Islet of Langerhans (tissue), 1 donor: ENCODE measurements at regions not wholly inside any gene's neighbourhood (a gene's known extent, or its start where the extent isn't known, plus 50 kb on each side); places are given as distances from the start of the nearest gene placed in this dataset.
A peak's percentile ranks its signal among the peaks of the same experiment; 100 is the strongest.

Source experiments
- FAIRE-seq: peaks from one replicate; lab custom pipeline; 2011; peaks lifted over from hg19 to GRCh38; lab: Jason Lieb, UNC

- FAIRE-seq = no peak
These were observed 55.8 kb upstream of the CDH6 start for GRCh38 chr5:31137676-31138075.

- FAIRE-seq = no peak
These were observed 57.9 kb upstream of the CDH6 start for GRCh38 chr5:31135542-31135941.

DNA sequence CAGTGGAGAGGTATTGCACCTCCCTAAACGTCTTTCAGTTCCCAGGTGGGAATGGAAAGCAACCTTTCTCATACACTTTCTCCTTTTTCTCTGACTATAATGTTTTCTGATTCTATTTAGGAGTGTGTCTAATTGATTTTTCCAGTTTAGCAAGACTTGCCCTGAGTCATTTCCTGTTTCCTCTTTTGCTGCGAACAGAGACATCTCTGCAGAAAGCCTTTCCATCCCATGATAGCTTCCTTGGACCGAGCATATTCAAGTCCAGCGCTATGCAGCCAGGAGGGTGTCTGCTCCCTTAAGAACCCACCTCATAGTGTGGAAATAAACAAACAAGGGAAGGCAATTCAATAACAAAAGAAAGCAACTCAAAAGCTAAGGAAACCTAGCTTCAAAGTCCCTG is 60.0 kb upstream of the CDH6 start:
- FAIRE-seq = no peak

DNA sequence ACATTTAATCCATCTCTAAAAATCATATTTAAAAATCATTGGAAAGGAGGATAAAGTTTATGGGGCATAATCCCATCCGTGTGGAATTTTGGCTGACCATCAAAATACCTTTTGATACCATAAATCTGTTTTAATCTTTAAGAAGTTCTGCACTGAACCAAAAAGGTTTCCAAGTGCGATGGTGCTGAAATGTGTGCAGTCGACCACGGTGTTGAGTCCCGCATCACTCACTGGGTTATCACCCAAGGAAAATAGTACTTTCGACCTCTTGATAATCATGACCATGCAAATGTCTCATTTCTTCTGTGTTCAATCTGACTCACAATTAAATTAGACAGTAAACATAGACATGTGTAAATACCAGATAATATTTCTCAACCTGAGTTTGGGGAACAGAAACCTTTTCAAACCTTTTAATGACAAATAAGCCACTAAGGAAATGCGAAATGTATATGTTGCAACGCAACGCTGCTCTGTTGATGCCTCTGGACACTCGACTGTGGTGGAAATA is 62.0 kb upstream of the CDH6 start:
- FAIRE-seq = no peak

DNA sequence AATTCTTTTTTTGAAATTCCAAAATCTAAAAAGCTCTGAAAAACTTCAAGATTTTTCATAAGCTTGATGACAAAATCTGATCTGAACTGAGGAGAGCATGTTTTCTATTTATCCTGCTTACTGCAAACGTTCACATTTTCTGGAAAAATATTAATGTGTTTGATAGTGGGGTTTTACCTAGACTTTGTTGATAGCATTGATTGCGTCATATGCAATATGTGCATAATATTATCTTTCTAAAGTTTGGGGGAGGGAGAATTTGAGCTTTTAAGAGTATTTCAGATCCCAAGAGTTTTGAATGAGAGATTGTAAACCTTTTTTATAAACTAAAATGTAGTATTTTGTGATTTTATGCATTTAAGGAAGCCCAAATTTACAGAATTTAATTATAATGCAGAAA is 62.8 kb upstream of the CDH6 start:
- FAIRE-seq = no peak

- FAIRE-seq = peak; percentile 33
These were observed 68.7 kb upstream of the CDH6 start for GRCh38 chr5:31124651-31125305.

DNA sequence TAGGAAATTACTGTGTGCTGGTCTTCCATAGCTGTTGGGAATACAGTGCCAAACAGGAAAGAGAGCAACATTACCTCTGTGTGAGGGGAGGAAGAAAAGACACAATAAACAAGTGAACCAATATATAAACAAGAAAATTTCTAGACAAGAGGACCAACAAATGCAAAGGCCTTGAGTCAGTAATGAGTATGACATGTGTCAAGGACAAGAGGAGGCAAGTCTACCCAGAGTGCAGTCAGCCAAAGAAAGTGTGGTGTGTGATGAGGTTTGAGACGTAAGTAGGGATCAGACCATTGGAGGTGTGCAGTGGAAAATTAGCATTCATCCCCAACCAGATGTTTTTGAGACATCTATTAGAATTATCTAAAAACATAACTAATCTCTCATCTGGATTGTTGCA is 69.5 kb upstream of the CDH6 start:
- FAIRE-seq = no peak

- no peak for FAIRE-seq
These were observed 70.2 kb upstream of the CDH6 start for GRCh38 chr5:31122998-31123951.

GRCh38 chr5:31121224-31121623 is 72.3 kb upstream of the CDH6 start:
- FAIRE-seq = no peak

- peak; percentile 95 for FAIRE-seq
These were observed 72.9 kb upstream of the CDH6 start for GRCh38 chr5:31120642-31120948.

- FAIRE-seq = no peak
These were observed 73.4 kb upstream of the CDH6 start for GRCh38 chr5:31119938-31120641.

DNA sequence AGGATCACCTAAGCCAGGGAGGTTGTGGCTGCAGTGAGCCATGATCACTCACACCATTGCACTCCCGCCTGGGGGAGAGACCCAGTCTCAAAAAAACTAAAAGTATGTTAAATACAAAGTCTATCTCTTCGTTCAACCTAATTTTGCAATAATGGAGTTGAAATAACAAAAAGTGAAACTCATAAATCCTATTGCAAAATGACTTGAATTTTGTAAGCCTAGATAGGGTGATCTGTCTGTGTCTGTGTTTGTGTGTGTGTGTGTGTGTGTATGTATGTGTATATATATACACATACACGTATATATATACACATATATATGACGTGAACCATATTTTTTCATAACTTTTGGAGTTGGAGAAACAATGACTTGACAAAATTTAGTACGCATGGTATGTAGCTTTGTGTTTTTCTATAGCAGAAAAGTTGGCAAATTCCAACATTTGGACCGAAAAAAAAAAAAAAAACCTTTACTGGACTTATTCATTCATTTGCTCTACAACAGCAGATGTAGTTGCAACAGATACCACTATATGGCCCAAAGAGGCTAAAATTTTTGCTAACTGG is 76.9 kb upstream of the CDH6 start:
- no peak for FAIRE-seq

- no peak for FAIRE-seq
These were observed 78.7 kb upstream of the CDH6 start for GRCh38 chr5:31114817-31115216.

DNA sequence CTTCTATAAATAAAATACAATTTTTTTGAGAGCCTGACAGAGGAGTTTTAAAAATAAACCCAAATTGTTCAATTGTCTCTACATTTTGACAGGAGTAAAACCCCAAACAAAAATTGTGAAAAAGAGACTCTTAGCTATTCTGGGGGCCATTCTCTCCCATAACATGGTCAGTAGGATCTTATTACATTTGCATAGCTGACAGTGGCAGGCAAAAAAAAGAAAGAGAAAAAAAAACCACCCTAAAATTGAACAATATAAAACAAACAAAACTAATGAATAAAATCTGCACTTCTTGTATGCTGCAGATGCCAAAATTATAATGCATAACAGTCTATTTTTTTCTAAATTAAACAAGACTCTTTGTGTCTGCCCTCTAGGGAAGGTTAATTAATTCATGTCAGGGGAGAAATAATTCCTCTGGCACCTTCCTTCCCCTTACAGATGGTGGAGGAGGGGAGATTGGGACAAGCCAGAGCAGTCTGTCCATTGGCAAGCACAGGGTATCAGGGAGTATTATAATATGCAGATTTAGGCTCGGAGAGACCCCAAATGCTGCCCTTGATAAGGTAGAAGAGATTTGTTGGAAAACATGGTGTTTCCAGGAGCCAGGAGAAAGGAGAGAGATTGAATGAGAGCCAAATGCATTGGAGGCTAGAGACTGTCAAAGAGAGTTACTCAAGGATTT is 79.7 kb upstream of the CDH6 start:
- no peak for FAIRE-seq

- no peak for FAIRE-seq
These were observed 80.4 kb upstream of the CDH6 start for GRCh38 chr5:31113101-31113500.

DNA sequence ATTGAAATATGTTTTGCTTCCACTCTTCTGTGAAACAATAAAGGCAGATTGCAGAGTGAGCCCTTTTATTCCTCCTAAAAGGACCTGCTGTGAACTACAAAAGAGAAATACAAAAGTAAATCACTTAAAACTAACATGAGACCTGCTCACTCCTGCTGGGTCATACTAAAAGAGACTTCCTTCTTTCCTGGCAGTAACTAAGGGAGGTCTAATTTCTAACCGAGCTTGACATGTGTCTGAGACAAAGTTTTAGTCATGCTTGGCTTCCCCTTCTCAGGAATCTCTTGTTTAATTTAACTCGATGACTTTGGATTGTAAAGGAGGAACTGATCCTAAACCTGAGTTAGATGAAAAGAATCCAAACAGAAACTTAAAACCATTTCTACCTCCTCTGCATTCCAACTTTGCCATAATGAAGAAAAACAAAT is 86.4 kb upstream of the CDH6 start:
- FAIRE-seq = no peak

GRCh38 chr5:31106691-31107090 is 86.8 kb upstream of the CDH6 start:
- no peak for FAIRE-seq

GRCh38 chr5:31106278-31106677 is 87.2 kb upstream of the CDH6 start:
- peak; percentile 97 for FAIRE-seq

DNA sequence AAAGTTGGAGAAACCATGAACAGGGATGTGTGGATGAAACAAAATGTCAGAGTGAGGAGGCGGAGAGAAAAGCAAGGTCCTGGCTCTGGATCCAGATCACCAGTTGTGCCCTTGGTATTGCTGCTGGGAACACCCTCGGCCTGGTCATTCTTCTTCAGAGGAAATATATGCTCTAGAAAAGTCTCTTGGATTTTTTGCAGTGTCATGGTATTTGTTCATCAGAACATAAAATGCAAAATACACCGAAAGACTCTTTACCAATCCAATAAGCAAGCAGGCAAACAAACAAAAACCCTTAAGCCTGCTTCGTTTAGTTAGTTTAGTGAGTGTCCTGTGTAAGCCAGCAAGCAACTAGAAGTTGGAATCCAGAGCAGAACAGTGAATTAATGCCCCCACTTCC is 88.7 kb upstream of the CDH6 start:
- FAIRE-seq = no peak

GRCh38 chr5:31100781-31101310 is 92.6 kb upstream of the CDH6 start:
- no peak for FAIRE-seq

GRCh38 chr5:31100047-31100575 is 93.4 kb upstream of the CDH6 start:
- FAIRE-seq = no peak

- FAIRE-seq = no peak
These were observed 94.7 kb upstream of the CDH6 start for GRCh38 chr5:31098811-31099210.
